ENCODE measurements at regions not wholly inside any gene's neighbourhood (a gene's known extent, or its start where the extent isn't known, plus 50 kb on each side); places are given as distances from the start of the nearest gene placed in this dataset.

- DNase-seq, result no peak
Measured at GRCh38 chr6:43840490-43841218, 70.6 kb downstream of the VEGFA start.

DNA sequence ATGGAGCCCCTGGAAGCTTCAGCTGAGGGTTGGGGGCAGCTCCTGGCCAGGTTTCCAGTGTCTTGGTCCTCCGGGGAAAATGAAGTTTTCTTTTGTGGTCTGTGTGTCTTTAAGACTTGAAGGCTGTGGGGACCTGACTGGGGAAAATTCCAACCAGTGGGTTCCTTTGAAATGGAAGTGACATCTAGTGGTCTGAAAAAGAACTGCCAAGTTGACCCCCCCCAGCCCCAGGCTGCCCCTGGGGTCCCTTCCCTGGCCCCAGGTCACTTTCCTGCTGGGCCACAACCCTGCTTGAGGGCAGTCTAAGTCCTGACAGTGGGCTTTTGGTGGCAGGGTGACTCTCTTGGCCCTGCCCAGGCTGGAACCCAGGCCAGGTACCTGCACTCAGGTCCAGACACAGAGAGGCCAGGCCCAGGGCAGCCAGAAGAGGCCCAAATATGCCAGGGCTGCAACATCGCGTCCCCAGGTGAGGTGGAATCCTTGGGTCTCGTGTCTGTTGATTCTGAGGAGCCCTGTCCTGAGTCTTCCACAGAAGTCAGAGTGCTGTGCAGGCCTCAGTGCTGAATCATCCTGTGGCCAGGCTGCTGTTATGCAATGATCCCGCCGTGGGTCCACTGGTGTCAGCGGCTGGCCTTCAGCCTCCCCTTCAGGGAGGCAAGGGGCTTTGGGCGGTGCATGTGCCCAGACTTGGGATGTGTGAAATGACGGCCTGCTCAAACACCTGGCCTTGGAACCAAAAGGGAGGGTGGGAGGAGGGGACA lies 68.4 kb downstream of the VEGFA start:
- no peak for DNase-seq

DNA sequence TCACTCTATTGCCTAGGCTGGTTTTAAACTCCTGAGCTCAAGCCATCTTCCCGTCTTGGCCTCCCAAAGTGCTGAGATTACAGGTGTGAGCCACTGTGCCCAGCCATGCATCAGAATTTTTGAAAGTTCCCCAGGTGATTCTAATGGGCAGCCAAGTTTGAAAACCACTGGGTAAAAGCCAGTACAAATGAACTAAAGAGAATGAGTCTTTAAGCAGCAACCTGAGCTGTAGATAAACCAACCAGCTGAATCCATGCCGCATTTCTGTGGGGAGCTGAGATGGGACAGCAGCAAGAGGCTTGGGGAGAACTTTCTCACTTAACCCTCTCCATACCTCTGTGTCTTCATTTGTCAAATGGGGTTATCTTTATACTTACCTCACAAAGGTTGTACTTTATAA lies 67.5 kb downstream of the VEGFA start:
- DNase-seq, result no peak

- DNase-seq, result no peak
Measured at GRCh38 chr6:43836507-43837240, 66.7 kb downstream of the VEGFA start.

All from NCI-H2107 (cell line).